HG03469 (cell line): ENCODE measurements at regions not wholly inside any gene's neighbourhood (a gene's known extent, or its start where the extent isn't known, plus 50 kb on each side); places are given as distances from the start of the nearest gene placed in this dataset.

Experiments used
- ATAC-seq: cut with Tn5 transposase; IDR thresholded peaks from one replicate; pipeline ENCODE4 v1.9.1; 2021; ENCODE audit warnings: mild to moderate bottlenecking, moderate library complexity, moderate number of reproducible peaks; ENCODE audit not compliant: unreplicated experiment

DNA sequence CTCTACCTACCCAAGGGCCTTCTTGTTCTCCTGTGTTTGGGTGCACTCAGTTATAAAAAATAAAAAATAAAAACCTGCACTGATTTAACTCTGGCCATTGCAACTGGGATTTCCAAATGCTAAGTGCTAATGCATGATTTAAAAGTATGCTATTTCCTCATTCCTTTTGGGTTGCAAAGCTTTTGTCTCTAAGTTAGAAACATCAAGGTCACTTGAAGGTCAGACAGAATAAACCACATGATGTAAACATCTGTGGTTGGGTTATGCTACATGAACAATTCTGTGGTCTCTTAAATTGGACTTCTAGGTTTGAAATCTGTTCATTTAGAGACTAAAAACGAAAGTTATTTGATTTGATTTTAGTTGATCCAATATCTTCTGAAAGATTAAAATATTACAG lies 1547.4 kb upstream of the TENM3 start:
- no peak for ATAC-seq

DNA sequence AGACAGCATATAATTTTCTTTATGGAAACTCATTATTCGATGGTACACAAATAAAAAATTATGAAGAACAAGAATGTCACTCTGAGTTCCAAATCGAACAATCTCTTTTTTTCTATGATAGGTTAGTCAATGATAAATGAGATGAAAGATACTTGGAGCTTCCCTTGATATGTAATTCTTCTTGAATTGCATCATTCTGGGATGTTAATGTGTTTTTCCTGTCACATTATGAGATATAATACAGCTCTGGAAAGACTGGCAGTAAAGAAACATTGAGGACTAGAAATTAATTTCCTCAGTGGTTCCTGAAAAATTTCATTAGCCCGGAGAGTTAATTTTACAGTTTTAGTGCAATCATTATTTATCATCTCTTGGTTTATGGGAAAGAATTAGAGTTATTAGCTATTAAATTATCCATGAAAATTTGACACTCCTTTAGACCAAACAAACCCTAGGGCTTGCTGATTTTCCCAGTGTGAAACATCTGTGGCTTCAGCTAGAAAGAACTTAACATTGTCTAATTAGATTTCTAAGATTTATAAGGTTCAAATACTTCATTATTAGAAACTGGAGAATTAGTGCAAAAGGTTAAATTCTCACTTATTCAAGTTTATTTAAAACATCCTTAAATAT lies 1546.6 kb upstream of the TENM3 start:
- ATAC-seq: no peak

DNA sequence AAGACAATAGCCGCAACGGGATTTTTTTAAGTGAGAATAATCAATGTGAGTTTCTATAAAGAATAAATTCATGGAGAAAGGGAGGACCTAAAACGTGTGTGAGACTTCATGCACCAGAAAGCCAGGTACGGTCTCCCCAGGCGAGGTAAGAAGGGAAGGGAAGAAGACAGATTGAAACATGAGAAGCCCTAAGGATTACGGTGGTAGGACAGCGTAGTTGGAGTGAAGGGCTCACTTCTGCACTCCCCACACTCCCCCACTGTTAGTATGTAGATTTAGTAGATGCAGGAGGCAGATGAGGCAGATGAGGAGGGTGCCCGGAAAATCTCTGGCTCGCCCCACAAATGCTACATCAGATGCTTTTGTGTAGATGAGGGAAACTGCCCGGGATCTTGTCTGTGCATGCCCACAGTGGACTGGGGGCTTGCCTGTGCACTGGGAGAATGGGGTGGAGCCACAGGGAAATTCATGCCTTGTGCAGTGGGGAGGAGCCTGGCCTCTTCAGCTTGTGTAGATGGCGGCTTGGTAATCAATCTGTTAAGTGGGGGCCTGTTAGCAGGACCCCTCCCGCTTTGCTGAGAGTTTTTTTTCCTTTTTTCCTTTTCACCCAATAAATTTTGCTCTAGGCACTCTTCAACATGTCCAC lies 1544.5 kb upstream of the TENM3 start:
- no peak for ATAC-seq

DNA sequence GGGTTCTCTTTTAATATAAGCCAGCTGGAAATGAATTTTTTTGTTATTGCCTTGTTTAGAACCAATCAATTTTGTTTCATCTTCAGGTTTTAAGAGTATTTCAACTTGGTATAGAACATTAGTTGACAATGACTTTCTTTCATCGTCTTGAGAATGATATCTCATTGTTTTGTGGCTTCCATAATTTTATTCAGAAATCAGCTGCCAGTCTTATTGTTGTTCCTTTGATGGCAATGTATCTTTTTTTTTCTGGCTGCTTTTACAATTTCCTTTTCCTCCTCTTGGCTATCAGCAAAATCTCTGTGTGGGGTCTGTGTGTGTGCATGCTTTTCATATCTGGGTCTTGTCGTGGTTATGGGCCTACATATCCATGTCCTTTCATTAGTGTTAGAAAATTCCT lies 1536.4 kb upstream of the TENM3 start:
- no peak for ATAC-seq

DNA sequence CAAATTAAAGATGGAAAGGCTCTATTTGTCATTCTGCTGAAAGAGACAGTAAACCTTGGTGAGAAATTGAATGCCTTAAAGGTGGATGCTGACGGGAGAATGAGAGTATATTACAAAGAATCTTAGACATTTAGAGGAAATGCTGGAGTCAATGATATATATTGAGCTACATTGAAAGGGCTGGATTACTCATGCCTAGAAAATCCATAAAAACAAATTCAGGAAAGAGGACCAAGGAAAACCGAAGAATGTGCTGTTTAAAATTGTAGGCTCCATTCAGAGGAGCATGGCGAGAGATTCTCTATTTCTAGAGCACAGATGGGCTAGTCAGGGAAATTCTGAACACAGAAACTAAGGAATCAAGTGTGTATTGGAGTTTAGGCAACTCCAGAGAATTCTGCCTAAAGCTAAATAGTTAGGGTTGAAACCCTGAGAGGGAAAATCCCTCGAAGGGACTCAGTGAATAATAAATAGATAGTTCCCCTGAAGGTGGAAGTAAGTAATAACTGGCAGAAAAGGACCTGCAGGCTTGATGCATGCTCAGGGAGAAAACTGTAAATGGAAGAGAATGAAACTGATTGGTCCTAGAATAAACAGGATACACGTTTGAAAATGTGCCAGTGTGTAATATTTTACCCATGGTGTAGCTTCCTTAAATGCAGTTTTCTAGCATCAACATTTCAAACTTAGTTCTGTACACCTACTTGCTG lies 1532.4 kb upstream of the TENM3 start:
- ATAC-seq: no peak

DNA sequence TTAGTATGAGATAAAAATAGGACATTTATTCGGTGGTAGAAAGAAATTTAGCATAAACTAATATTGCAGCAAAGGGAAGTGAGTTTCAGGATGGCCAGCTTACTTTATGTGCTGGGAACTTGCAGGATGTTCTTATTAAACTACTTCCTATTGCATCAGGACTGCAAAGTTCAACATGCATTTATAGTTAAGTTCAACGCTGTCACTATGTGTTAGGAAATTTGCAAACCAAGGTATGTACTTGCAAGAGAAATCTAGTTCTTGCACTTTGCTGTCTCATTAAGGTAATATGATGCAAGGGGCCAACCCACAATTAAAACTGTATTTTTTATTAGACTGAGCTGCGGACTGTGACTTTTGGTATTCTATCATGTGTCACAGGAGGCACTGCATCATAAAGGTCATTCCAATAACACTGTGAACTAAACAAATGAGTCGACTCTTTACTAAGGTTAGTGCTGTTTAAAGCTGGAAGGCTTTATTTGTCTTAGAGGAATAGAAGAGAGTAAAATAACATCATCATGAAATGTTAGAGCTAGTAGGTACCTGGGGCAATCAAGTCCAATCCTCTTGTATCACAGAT lies 1525.7 kb upstream of the TENM3 start:
- ATAC-seq: no peak

DNA sequence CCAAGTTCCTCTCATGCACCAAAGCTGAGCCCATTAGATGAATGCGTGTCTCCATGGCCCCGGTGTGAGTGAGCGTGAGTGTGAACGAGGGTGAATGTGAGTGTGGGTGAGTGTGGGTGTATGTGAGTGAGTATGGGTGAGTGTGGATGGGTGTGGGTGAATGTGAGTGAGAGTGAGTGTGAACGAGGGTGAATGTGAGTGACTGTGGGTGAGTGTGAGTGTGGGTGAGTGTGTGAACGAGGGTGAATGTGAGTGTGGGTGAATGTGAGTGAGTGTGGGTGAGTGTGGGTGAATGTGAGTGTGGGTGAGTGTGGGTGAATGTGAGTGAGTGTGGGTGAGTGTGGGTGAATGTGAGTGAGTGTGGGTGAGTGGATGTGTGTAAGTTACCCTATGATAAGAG lies 1521.8 kb upstream of the TENM3 start:
- no peak for ATAC-seq

DNA sequence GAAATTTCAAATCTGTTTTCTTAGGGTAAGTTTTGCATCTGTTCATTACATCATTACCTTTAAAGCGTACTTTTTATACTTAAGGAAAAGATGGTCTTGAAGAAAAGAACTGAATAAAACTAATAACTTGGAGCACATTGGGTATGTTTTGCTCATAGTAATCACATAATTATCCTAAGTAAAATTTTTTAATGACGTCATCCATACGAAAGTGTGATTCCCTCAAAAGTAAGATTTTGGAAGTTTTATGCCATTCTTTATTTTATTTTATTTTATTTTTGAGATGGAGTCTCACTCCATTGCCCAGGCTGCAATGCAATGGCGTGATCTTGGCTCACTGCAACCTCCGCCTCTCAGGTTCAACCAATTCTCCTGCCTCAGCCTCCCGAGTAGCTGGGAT lies 1516.6 kb upstream of the TENM3 start:
- no peak for ATAC-seq

DNA sequence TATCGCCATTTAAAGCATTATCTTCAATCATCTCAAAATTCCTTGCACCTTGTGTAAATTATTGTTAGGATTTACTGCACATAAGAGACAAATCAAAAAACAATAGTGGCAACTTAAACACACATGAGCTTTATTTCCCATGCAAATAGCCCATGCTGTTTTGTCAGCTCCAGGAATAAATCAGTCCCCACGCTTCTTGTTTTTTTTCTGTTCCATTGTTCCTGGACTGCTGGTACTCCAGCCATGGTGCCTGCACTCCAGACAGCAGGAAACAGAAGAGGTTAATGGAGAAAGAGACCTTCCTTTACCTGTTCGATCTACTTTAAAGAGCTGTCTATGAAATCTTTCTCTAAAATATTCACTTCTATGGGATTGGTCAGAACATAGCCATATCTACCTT lies 1515.7 kb upstream of the TENM3 start:
- no peak for ATAC-seq

DNA sequence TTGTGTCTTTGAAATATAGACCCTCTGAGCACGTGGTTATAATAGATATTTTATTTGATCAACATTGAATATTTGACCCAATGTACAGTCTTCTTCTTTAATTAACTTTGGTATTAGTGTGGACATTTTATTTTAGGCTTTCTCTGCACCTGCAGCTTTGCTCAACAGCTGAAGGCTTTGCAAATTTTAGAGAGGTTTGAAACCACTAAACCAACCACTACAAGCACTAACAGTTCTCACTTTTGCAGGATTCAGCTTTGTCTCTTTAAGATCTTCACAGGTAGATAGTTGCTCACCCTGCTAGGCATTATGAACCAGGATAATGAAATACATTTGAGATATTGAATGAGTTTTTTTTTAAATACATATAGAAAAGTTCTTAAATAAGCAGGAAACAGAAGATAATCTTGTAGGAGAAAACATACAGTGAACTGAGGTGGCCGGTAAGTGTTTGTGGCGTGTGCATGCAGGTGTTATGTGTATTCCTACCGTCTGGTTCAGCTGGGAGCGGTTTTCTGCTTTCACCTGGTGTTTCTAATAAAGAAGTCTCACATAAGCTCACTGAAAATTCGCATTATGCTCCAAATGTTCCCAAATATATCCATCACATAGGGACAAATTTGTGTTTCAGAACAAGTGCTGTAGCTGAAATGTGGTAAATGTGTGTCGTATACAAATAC lies 1508.3 kb upstream of the TENM3 start:
- no peak for ATAC-seq

DNA sequence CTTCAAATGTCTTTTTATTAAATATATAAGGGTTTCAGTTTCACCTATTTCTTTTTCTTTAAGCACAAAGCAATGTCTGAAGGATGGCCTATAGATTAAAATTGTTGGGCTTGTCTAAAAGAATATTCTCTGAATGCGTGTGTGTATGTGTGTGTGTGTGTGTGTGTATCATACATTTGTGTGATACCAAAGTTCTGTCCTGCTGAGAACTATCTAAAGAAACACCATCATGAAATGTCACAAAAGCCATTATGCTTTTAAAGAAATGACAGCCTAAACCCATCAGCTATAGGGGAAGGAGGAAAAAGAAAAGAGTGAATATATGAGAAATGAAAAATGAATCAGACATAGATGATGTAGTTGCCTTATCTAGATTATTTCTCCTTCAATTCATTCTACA lies 1501.5 kb upstream of the TENM3 start:
- no peak for ATAC-seq

DNA sequence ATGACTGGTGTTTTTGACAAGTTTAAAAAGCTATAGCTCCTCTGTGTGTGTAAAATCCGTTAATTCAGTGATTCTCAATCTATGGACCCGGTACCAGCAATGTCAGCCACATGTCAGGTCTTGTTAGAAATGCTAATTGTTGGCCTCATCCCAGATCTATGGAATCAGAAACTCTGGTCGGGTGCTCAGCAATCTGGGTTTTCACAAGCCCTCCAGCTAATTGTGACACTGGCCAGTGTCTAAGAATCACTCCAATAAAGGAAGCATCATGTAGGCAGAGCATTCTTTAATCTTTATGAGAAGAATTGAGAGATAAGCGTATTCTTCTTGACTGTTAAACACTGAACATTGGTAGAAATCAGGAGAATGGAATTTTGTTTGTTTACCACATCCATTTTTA lies 1498.2 kb upstream of the TENM3 start:
- no peak for ATAC-seq

DNA sequence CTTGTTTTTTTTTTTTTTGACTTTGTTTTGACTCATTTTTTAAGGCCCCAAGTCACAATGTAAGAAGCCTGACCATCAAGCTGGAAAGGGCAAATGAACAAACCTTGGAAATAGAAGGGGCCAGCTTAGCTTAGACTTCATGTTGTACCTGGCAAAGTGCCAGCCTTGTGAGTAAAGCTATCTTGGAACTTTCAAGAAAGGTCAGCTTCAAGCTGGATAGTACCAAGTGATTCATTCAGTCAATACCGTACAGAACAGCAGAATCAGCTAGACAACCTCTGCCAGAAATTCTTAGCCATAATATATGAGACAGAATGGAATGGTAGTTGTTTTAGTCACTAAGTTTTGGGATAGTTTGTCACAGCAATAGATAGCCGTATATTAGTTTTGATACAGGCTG lies 1492.2 kb upstream of the TENM3 start:
- ATAC-seq: no peak

DNA sequence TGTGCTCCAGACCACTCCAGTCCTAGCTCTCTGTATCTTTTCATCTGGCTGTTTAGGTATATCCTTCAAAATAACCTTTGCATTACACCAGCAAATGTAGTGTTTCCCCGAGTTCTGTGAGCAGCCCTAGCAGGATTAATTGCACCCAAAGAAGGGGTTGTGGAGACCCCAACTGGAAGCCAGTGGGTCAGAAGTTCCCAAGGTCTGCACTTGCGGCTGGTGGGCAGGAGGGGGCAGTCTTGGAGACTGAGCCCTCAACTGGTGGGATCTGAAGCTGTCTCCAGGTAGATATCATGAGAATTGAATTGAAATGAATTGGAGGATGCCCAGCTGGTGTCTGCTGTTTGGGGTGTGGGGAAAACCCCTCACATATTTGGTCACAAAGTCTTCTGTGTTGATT lies 1485.3 kb upstream of the TENM3 start:
- no peak for ATAC-seq

DNA sequence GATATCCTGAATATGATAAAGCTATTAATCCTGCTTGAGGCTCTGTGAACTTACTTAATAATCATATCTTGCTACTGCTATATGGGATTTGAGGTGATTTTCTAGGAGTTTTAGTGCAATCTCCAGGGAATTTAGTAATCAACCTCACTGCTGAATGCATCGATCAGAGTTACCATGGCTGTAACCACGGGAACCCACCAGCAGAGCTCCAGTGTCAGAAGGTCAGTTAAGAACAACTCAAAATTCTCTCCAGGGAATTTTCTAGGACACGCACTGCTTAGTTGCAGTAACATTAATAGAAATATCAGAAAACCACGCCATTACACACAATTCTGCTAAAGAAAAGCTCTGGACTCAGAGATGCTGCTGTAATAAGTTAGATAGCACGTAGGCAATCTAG lies 1477.2 kb upstream of the TENM3 start:
- ATAC-seq: no peak

DNA sequence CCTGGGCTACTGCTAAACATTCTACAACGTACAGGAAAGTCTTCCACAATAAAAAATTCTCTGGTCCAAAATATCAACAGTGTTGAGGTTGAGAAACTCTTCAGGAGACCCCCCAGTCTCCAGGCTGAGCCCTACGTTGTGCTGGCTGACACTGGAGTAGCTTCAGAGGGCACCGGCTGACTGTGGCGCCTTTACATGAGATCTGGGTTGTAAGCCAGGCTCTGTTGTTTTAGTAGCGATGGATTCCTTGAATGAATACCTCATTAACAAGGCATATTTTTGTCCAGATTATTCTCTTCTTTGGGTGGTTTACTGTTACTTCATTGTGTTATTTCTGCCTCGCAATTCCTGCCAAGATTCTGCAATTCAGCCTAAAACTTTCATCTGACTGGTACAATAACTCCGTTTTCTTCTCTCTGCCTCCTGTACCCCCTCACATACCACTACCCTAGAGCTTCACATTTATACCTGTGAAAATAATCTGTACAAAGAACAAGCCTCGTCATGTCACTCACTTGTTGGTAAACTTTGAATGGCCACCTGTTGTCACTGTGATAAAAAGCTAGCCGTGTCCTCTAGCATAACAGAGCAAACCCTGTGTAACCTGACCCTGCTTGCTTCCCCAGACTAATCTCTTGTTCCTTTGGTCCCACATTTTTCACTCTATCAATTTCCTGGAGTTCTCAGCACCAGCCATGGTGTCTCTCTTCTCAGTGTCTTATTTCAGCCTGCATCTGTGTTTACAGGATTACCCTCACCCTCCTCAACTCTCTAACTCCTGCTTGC lies 1476.1 kb upstream of the TENM3 start:
- ATAC-seq: no peak

DNA sequence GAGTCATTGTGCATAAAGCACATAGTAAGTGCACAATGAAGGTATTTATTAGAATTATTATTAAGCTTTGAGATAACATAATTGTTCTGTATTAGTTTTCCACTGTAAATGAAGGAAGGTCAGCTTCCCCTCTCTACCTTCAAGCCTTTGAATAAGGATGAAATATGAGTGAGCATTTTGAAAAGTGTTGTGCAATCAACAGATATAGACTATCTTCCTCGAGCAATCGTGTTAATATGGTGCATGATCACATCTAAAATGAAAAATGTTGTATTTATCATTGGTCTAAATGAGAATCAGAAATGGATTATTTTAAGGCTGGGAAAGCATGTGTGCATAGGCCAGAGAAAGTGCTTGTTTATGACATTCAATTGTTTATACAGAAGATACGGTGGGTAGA lies 1474.6 kb upstream of the TENM3 start:
- ATAC-seq: no peak

DNA sequence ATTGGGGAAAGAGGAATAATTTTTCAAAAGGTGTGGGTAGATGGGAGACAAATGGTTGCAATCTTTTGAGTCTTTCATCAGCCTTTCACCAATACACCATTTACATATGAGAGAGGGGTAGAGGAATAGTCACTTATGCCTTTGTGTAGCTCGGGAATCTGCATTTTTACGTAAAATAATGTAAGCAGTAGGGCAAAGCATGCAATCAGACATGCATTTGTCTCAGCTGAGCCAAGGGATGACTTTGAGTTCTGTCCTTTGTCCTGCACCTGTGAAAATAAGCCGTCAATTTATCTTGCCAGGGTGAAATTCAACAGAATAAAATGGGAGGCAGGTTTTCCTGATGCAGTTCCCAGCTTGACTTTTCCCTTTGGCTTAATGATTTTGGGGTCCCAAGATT lies 1473.4 kb upstream of the TENM3 start:
- ATAC-seq: no peak

DNA sequence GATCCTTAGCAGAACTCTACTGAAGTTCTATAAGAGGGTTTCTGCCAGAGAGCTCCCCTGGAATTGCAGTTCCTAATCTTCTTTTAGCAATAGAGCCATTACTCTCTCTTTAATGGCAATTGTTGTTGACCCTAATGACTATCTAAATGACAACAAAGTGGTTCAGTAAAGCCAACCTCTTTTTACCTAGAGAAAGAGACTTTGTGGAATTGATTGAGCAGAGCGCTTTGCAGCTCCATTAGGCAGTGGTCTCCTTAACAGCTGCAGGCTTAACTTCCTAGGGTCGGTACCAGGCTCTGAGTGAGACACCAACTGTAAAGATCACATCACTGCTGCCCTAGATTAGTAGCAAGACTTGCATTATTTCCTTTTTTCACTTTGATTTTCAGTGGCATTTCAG lies 1472.9 kb upstream of the TENM3 start:
- ATAC-seq: no peak

DNA sequence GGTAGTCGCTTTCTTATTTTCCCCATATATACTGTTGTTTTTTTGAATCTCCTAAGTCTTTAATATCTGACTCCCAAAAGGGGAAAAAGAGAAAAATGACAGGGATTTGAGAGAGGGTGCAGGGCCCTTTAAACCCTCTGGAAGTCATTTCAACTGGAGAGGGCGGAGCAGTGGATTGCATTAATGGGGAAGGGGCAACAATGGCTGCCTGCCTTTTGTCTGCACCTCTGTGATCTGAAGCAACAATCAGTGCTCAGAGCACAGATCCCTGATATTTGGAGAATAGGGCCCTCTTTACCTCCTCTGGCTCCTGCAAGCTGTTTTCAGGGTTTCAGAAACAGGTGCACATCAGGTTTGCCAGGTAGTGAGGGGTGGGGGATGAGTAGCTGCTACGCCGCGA lies 1458.3 kb upstream of the TENM3 start:
- ATAC-seq: no peak

DNA sequence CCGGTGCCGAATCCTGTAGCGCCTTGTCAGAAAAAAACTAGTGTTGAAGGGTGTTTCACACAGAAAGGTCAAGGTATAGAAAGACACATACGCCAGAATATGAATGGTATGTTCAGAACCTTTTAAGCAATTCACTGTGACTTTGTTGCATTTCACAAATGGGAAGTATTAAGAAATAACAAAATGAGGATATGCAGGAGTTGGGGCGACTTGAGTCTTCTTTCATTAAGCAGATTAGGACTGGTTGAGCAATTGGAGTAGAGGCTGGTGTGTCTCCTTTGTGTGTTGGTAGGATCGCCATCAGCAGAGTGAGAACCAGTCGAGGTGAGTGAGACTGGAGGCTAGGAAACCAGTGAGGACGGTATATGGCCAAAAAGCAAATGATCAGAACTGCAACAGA lies 1454.5 kb upstream of the TENM3 start:
- no peak for ATAC-seq
